ENCODE measurements at regions not wholly inside any gene's neighbourhood (a gene's known extent, or its start where the extent isn't known, plus 50 kb on each side); places are given as distances from the start of the nearest gene placed in this dataset.

GRCh38 chr5:38712391-38712790 is 133.4 kb upstream of the OSMR start:
- POLR2A ChIA-PET, result interaction anchor here (0.5 kb wide), 1 partner anchor 195 kb away, joined by 4 read pairs; no protein-coding TSS in a partner anchor
- no peak overlapping the region for H3K9ac ChIP-seq (replicated peaks; ENCODE audit: extremely low read depth, insufficient read depth, low read length)
- TF ChIP-seq JUN (IDR thresholded peaks at IDR 0.05; ENCODE audit: borderline replicate concordance, insufficient read depth, insufficient read length, low read depth) (no peak), POLR2A (IDR thresholded peaks at IDR 0.05; ENCODE audit: low read depth, low read length) (no peak), EZH2 (IDR thresholded peaks at IDR 0.05; ENCODE audit: borderline replicate concordance, low read depth, low read length, severe bottlenecking) (no peak), FOS (IDR thresholded peaks at IDR 0.05; ENCODE audit: borderline replicate concordance, insufficient read depth, low read length) (no peak), MYC (IDR thresholded peaks at IDR 0.05; ENCODE audit: low read depth, low read length) (no peak), GATA2 (IDR thresholded peaks at IDR 0.05; ENCODE audit: insufficient read depth, insufficient read length, low read depth, low read length) (no peak), POLR2AphosphoS5 (IDR thresholded peaks at IDR 0.05; ENCODE audit: insufficient read depth, low read depth, low read length) (no peak), CTCF (IDR thresholded peaks at IDR 0.05; ENCODE audit: extremely low read depth in 1 of 2, insufficient read depth in 1 of 2, low read depth in 1 of 2, low read length in 2 of 2) (no peak), MAX (IDR thresholded peaks at IDR 0.05; ENCODE audit: insufficient read depth, insufficient read length) (no peak)
- H4K20me1 ChIP-seq (replicated peaks; ENCODE audit: control insufficient read depth, extremely low read depth, insufficient read depth, low read length), result no peaks in the 10 kb centered on the region
- no peaks in the 10 kb centered on the region for H3K79me2 ChIP-seq (ENCODE audit: control insufficient read depth, insufficient read depth, low read length)
- no peak overlapping the region for H3K27ac ChIP-seq (ENCODE audit: insufficient read depth, low read depth, low read length)
- intact Hi-C loops (cut with micrococcal nuclease), result no loop called here
- H3K27me3 ChIP-seq (ENCODE audit: control insufficient read depth in 2 of 2, insufficient read depth in 2 of 2, low read length in 2 of 2), result peaks cover 0 to 5% of the 10 kb centered on the region in 2 experiments
- H3K4me3 ChIP-seq (replicated peaks in 1 of 3; ENCODE audit: insufficient read depth in 1 of 3, low read depth in 1 of 3, low read length in 3 of 3), result no peak overlapping the region
- dilution Hi-C loops (cut with MboI; ENCODE audit: extremely low pct_ligation_motif_present, low sequenced_read_pairs), result no loop called here
- CTCF ChIA-PET, result interaction anchor here (1.1 to 3.0 kb wide), 2 partner anchors 98 to 271 kb away, joined by 3 to 10 read pairs; no protein-coding TSS in a partner anchor
- H2AFZ ChIP-seq (ENCODE audit: low read depth, low read length), result no peak overlapping the region
- no peaks in the 10 kb centered on the region for H3K9me1 ChIP-seq (replicated peaks; ENCODE audit: control insufficient read depth, extremely low read depth, insufficient read depth, low read length)
- no peak overlapping the region for H3K4me2 ChIP-seq (ENCODE audit: insufficient read depth, low read length)
- H3K36me3 ChIP-seq (ENCODE audit: control insufficient read depth in 2 of 2, extremely low read depth in 1 of 2, insufficient read depth in 2 of 2, low read length in 2 of 2), result no peaks in the 10 kb centered on the region
- DNase-seq (ENCODE audit: low read depth, low spot score), result no peak
- FAIRE-seq, result no peak
- no peaks in the 10 kb centered on the region for H3K4me1 ChIP-seq (ENCODE audit: control insufficient read depth, extremely low read depth, insufficient read depth, low read length)
- H3K9me3 ChIP-seq (replicated peaks; ENCODE audit: control insufficient read depth, insufficient read depth, low read length), result no peaks in the 10 kb centered on the region
- no TSS peak for BruUV-seq (replicated peaks)
